SKM-1 treated with dmso at 0.1 percent for 144 hours (cell line): ENCODE measurements at regions not wholly inside any gene's neighbourhood (a gene's known extent, or its start where the extent isn't known, plus 50 kb on each side); places are given as distances from the start of the nearest gene placed in this dataset.

Source experiments
- DNase-seq: peaks from one replicate; lab custom pipeline; 2025; ENCODE audit not compliant: unreplicated experiment; lab: John Stamatoyannopoulos, UW

- DNase-seq, result no peak
These were observed 141.5 kb upstream of the ERCC6L2 start for GRCh38 chr9:95733741-95734666.

- DNase-seq, result no peak
These were observed 142.4 kb upstream of the ERCC6L2 start for GRCh38 chr9:95732802-95733688.

GRCh38 chr9:95731876-95732275 lies 143.6 kb upstream of the ERCC6L2 start:
- DNase-seq, result no peak

- no peak for DNase-seq
These were observed 145.7 kb upstream of the ERCC6L2 start for GRCh38 chr9:95729669-95730368.

- no peak for DNase-seq
These were observed 146.4 kb upstream of the ERCC6L2 start for GRCh38 chr9:95729046-95729445.

GRCh38 chr9:95727947-95728520 lies 147.5 kb upstream of the ERCC6L2 start:
- DNase-seq, result no peak

GRCh38 chr9:95726756-95727155 lies 148.7 kb upstream of the ERCC6L2 start:
- no peak for DNase-seq

GRCh38 chr9:95725045-95725444 lies 150.4 kb upstream of the ERCC6L2 start:
- DNase-seq, result no peak

- DNase-seq, result peak; percentile 16
These were observed 151.1 kb upstream of the ERCC6L2 start for GRCh38 chr9:95724253-95724991.

- no peak for DNase-seq
These were observed 153.3 kb upstream of the ERCC6L2 start for GRCh38 chr9:95722141-95722540.

- no peak for DNase-seq
These were observed 154.4 kb upstream of the ERCC6L2 start for GRCh38 chr9:95721061-95721531.

GRCh38 chr9:95720496-95720895 lies 155.0 kb upstream of the ERCC6L2 start:
- no peak for DNase-seq

GRCh38 chr9:95719354-95719753 lies 156.1 kb upstream of the ERCC6L2 start:
- DNase-seq, result no peak

GRCh38 chr9:95718263-95718662 lies 157.2 kb upstream of the ERCC6L2 start:
- DNase-seq, result no peak

GRCh38 chr9:95715868-95716435 lies 159.5 kb upstream of the ERCC6L2 start:
- no peak for DNase-seq

- no peak for DNase-seq
These were observed 165.0 kb upstream of the ERCC6L2 start for GRCh38 chr9:95710446-95710845.

- DNase-seq, result no peak
These were observed 178.8 kb upstream of the ERCC6L2 start for GRCh38 chr9:95696701-95697100.

GRCh38 chr9:95691435-95691834 lies 174.7 kb upstream of the PTCH1 start:
- DNase-seq, result no peak

GRCh38 chr9:95689669-95690068 lies 172.9 kb upstream of the PTCH1 start:
- DNase-seq, result no peak

- no peak for DNase-seq
These were observed 167.7 kb upstream of the PTCH1 start for GRCh38 chr9:95684516-95684915.
